Choroid plexus epithelial cell (primary cell): ENCODE measurements at regions not wholly inside any gene's neighbourhood (a gene's known extent, or its start where the extent isn't known, plus 50 kb on each side); places are given as distances from the start of the nearest gene placed in this dataset.
"Not testable (repeated sequence)": the region's sequence is repeated elsewhere in the genome, so short reads cannot be mapped to it uniquely, and the experiment has no call there.

ENCODE experiments used
- DNase-seq: peaks from one replicate; pipeline ENCODE4 v3.0.0-alpha.2; 2010; ENCODE audit warnings: low read depth
- H3K4me3 ChIP-seq: 2 replicates; pipeline ENCODE4 v1.5.1; 2011; ENCODE audit warnings: low read depth, mild to moderate bottlenecking, control low read depth, low read length, moderate library complexity
- TF ChIP-seq, protein P1 (sequence below): conservative IDR thresholded peaks from 2 replicates; pipeline ENCODE4 v1.5.1; 2011; ENCODE audit warnings: low read depth, mild to moderate bottlenecking, control low read depth, inconsistent platforms, low read length, moderate library complexity

DNA sequence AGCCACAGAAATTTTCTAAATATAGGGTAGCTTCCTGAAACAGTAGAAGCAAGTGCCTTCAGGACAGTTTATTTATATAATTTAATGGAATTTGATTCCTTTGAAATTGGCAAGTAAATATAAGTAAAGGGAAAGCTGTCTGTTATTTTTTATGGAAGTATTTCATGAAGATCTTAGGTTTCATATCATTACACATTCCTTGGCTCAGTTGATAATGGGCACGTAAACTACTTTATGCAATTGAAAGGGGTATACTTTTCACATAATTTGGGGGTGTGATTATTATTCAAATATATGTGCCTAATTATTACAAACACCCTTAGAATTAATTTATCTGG is 71.1 kb upstream of the RAP1B start:
- DNase-seq, result no peak
- TF ChIP-seq, protein P1, sequence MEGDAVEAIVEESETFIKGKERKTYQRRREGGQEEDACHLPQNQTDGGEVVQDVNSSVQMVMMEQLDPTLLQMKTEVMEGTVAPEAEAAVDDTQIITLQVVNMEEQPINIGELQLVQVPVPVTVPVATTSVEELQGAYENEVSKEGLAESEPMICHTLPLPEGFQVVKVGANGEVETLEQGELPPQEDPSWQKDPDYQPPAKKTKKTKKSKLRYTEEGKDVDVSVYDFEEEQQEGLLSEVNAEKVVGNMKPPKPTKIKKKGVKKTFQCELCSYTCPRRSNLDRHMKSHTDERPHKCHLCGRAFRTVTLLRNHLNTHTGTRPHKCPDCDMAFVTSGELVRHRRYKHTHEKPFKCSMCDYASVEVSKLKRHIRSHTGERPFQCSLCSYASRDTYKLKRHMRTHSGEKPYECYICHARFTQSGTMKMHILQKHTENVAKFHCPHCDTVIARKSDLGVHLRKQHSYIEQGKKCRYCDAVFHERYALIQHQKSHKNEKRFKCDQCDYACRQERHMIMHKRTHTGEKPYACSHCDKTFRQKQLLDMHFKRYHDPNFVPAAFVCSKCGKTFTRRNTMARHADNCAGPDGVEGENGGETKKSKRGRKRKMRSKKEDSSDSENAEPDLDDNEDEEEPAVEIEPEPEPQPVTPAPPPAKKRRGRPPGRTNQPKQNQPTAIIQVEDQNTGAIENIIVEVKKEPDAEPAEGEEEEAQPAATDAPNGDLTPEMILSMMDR, result no peak
- H3K4me3 ChIP-seq, result no peak overlapping the region

DNA sequence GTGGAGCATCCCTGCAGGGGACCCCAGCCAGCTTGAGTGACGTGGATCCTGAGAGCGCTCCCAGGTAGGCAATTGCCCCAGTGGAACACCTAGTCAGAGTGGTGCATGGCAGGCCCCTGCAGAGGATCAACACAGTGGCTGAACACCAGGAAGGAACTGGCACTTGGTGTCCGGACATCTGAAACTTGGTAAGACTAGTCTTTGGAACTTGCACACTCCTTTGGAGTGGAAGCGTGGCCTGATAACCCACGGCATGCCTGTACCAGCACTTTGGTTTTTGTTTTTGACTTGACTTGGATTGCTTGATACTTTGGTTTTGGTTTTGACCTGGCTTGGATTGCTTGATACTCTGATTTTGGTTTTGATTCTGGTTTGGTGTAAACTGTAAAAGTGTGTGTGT is 69.9 kb upstream of the RAP1B start:
- not testable (repeated sequence) for DNase-seq, H3K4me3 ChIP-seq

DNA sequence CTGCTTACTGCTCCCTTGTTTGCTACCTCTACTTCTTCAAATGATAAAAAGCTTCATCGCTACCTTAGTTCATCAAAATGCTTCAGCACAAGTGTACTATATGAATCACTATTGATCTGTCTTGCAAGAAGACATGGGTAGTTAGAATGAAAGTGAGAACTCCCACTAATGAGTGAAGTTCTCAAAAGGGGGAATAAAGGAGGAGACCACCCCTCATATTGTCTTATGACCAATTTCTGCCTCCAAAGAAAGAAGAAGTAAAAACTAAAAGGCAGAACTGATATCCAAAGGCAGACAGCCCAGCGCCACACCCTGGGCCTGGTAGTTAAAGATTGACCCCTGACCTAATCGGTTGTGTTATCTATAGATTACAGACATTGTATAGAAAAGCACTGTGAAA is 63.4 kb upstream of the RAP1B start:
- DNase-seq, H3K4me3 ChIP-seq: not testable (repeated sequence)

DNA sequence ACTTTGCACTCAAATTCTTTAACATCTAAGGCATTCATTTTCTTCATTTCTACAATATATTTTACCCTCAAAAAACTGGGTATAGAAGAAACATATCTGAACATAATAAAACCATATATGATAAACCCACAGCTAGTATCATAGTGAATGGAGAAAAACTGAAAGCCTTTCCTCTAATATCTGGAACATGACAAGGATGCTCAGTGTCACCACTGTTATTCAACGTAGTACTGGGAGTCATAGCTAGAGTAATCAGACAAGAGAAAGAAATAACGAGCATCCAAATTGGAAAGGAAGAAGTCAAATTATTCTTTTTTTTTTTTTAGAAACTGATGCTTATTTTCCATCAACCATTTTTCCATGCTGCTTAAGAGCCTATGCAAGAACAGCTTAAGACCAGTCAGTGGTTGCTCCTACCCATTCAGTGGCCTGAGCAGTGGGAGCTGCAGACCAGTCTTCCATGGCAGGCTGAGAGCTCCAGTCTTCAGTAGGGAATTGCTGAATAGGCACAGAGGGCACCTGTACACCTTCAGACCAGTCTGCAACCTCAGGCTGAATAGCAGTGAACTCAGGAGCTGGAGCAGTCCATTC is 58.0 kb upstream of the RAP1B start:
- not testable (repeated sequence) for DNase-seq, H3K4me3 ChIP-seq

DNA sequence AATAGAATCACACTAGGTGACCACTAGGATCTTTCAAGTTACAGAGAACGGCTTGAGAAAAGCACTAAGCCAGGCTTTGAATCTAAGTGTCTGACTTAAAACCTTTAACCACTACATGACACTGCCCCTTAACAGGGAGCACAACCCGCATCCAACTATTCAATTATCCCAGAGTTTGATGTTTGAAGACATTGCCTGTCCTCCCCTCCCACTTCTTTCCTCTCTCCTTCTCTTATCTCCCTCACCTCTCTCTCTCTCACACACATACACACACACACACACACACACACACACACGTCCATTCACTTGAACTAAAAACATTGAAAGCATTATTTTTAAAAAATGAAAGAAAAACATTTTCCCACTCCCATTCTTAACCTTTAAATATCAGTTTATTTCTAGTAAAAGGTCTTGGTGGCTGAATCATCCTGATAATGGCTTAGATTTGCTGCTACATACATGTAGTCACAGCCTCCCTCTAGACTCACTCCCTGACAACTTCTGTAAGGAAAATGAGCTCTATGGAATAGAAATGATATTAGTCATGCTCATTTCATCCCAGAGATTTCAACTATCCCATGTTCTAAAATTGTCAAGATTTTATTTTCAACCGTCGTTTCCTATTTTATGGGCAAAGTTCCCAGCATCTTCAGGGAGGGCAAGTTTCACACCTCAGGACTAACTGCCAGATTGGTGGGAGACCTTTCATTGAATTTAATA is 53.5 kb upstream of the RAP1B start:
- TF ChIP-seq, protein P1, result no peak
- H3K4me3 ChIP-seq, result no peak overlapping the region
- peak; percentile 74 for DNase-seq

DNA sequence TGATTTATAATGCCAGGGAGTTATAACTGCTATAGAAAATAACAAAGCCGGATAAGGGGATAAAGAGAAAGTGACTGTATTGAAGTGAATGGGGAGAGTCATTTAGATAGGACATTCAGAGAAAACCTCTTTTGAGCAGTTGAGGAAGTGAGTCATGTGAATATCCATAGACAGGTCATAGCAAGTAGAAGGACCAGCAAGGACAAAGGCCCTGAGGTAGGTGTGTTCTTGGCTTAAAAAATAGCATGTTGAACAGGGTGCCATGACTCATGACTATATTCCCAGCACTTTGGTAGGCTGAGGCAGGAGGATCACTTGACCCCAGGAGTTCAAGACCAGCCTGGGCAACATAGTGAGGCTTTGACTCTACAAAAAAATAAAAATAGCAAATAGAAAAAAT is 51.5 kb upstream of the RAP1B start:
- no peak for DNase-seq
- TF ChIP-seq, protein P1, result no peak
- H3K4me3 ChIP-seq, result no peak overlapping the region

DNA sequence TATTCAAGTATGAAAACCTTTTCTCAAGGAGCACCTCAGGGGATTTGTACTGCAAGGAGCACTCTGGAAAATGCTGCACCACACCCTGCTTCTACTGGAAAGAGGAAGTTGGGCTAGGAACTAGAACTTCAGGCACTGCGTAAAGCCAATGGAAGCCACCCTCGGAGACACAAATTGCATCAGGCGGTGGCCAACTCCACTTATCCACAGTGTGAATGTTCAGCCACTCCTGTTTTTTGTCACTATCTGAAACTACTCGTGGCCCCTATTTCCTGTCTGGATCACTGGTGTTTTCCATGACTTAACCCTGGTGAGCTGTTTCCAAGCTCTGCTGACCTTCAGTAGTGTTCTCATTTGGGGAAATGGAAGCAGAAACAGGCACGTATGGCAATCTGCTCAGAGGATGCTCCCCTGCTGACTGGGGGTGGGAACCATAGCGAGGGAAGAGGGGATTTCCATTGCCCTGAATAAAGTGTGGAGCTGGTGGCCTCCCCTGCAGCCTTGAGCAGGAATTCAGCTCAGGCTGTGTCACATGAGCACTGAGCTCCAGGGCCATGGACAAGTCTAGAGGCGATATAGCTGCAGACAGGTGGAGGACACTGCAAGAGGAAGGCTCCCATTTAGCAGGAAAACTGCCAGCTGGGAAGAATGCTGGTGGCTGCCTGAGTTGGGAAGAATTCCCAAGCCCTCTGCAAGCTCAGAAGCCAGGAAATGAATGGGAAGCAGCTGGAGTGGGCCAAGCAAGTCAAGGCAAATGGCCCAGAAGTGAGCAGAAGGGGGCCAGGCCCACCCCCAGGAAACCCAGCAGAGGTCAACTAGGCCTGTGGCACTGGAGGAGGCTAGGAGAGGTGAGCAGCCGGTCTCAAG is 50.5 kb upstream of the RAP1B start:
- no peak overlapping the region for H3K4me3 ChIP-seq
- DNase-seq, result peak; percentile 62
- TF ChIP-seq, protein P1, result no peak

DNA sequence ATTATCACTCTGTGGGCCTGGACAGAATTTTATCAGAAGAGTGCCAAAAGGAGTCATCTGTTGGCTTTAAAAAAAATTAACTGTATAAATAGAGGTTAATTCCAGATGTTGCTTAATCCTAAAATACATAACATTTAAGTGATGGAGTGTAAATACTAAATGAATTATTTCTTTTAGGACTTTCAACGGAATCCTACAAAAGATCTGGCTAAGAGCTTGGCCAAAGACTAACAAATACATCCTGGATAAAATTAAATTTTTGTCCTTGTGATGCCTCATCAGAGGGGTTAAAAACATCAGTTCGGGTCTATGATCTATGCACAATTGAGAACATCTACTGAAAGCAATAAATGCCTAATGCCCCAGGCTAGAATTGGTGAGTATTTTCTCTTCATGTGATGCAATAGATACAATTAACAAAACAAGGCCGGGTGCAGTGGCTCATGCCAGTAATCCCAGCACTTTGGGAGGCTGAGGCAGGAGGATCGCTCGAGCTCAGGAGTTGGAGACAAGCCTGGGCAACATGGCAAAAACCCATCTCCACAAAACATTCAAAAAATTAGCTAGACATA is 49.8 kb upstream of the RAP1B start:
- TF ChIP-seq, protein P1, result no peak
- no peak for DNase-seq
- H3K4me3 ChIP-seq, result no peak overlapping the region
